ENCODE measurements at regions not wholly inside any gene's neighbourhood (a gene's known extent, or its start where the extent isn't known, plus 50 kb on each side); places are given as distances from the start of the nearest gene placed in this dataset.

DNA sequence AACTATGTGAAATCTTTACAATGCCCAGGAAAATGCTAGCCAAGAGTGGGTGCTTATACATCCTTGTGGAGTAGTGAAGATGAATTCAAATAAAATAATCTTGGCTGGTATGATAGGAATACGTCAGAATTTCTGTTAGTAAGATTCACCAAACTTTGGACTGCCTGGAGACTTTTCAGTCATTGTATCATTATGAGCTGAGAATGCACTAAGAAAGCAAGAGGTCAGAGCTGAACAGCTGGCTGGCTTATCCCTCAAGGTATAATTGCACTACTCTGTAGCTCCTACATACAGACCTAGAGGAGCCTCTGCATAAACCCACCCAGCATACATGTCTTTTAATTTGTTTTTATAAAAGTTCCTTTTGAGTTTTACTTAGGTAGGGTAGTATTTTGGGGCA, 568.5 kb upstream of the RIOK2 start:
- TF ChIP-seq, protein P1, sequence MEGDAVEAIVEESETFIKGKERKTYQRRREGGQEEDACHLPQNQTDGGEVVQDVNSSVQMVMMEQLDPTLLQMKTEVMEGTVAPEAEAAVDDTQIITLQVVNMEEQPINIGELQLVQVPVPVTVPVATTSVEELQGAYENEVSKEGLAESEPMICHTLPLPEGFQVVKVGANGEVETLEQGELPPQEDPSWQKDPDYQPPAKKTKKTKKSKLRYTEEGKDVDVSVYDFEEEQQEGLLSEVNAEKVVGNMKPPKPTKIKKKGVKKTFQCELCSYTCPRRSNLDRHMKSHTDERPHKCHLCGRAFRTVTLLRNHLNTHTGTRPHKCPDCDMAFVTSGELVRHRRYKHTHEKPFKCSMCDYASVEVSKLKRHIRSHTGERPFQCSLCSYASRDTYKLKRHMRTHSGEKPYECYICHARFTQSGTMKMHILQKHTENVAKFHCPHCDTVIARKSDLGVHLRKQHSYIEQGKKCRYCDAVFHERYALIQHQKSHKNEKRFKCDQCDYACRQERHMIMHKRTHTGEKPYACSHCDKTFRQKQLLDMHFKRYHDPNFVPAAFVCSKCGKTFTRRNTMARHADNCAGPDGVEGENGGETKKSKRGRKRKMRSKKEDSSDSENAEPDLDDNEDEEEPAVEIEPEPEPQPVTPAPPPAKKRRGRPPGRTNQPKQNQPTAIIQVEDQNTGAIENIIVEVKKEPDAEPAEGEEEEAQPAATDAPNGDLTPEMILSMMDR (IDR thresholded peaks at IDR 0.05 in 4 of 5, conservative IDR thresholded peaks at IDR 0.05 in 1 of 5) = no peak
- no peak for TF ChIP-seq POLR2A (IDR thresholded peaks at IDR 0.05)

Data from gastrocnemius medialis (tissue), 4 donors.